SK-N-SH treated with all-trans-retinoic acid at 6 μM for 48 hours (cell line): ENCODE measurements at regions not wholly inside any gene's neighbourhood (a gene's known extent, or its start where the extent isn't known, plus 50 kb on each side); places are given as distances from the start of the nearest gene placed in this dataset.

Experiments used
- BACH2 ChIP-seq: fragments of 250-450 bp; sonication (Bioruptor Pico); IDR thresholded peaks from 2 replicates; pipeline ENCODE4 v1.9.0; 2021; ENCODE audit warnings: mild to moderate bottlenecking, borderline replicate concordance
- CREB5 ChIP-seq: fragments of 250-450 bp; sonication (Bioruptor Pico); IDR thresholded peaks from 2 replicates; pipeline ENCODE4 v1.5.1; 2020; ENCODE audit warnings: low read depth, mild to moderate bottlenecking, moderate library complexity
- OSR1 ChIP-seq: fragments of 250-450 bp; sonication (Bioruptor Pico); IDR thresholded peaks from 2 replicates; pipeline ENCODE4 v1.8.0; 2022; ENCODE audit warnings: moderate library complexity, mild to moderate bottlenecking, inconsistent platforms
- PATZ1 ChIP-seq: fragments of 250-450 bp; sonication (Bioruptor Pico); IDR thresholded peaks from 2 replicates; pipeline ENCODE4 v1.8.0; 2020; ENCODE audit warnings: mild to moderate bottlenecking, moderate library complexity, borderline replicate concordance
- RARB ChIP-seq: fragments of 250-450 bp; sonication (Bioruptor Pico); IDR thresholded peaks from 2 replicates; pipeline ENCODE4 v1.8.0; 2021; ENCODE audit warnings: mild to moderate bottlenecking, moderate library complexity
- TOX ChIP-seq: fragments of 250-450 bp; sonication (Bioruptor Pico); IDR thresholded peaks from 2 replicates; pipeline ENCODE4 v1.8.0; 2021; ENCODE audit warnings: mild to moderate bottlenecking, moderate library complexity, borderline replicate concordance
- TSHZ2 ChIP-seq: fragments of 250-450 bp; sonication (Bioruptor Pico); IDR thresholded peaks from 2 replicates; pipeline ENCODE4 v1.5.0; 2020; ENCODE audit warnings: mild to moderate bottlenecking, moderate library complexity
- ZFP3 ChIP-seq: fragments of 250-450 bp; sonication (Bioruptor Pico); IDR thresholded peaks from 2 replicates; pipeline ENCODE4 v1.5.0; 2020; ENCODE audit warnings: mild to moderate bottlenecking, moderate library complexity

GRCh38 chr3:181358562-181358961, 353.2 kb upstream of the SOX2 start:
- TF ChIP-seq CREB5 (CRISPR knock-in tag) (no peak), ZFP3 (CRISPR knock-in tag) (no peak), PATZ1 (no peak), TSHZ2 (CRISPR knock-in tag) (no peak), BACH2 (CRISPR knock-in tag) (no peak), RARB (CRISPR knock-in tag) (no peak), OSR1 (CRISPR knock-in tag) (no peak), TOX (CRISPR knock-in tag) (no peak)
